ENCODE measurements at regions not wholly inside any gene's neighbourhood (a gene's known extent, or its start where the extent isn't known, plus 50 kb on each side); places are given as distances from the start of the nearest gene placed in this dataset.

GRCh38 chr1:116257341-116257767, 115.7 kb upstream of the ATP1A1 start:
- intact Hi-C loops (cut with DNase I): no loop called here
- FAIRE-seq: no peak
- H3K27me3 ChIP-seq: no peaks in the 10 kb centered on the region
- WGBS, 2 donors: 74 to 95% methylated on average over 3 of the region's 3 CpGs
- no peak overlapping the region for H3K4me3 ChIP-seq
- no peak for ATAC-seq
- TF ChIP-seq CTCF (IDR thresholded peaks at IDR 0.05): no peak
- no peaks in the 10 kb centered on the region for H3K9me3 ChIP-seq
- no peak overlapping the region for H3K27ac ChIP-seq
- no peaks in the 10 kb centered on the region for H3K4me1 ChIP-seq
- DNase-seq: no peak
- no peaks in the 10 kb centered on the region for H3K36me3 ChIP-seq

GRCh38 chr1:116257836-116258235, 115.2 kb upstream of the ATP1A1 start:
- Histone ChIP-seq H3K9me3 (no peaks in the 10 kb centered on the region), H3K27me3 (no peaks in the 10 kb centered on the region), H3K4me3 (no peak overlapping the region), H3K36me3 (no peaks in the 10 kb centered on the region), H3K4me1 (no peaks in the 10 kb centered on the region), H3K27ac (no peak overlapping the region)
- 97% methylated on average over 3 of the region's 3 CpGs for WGBS, 2 donors
- no peak for DNase-seq
- no peak for FAIRE-seq
- intact Hi-C loops (cut with DNase I): no loop called here
- ATAC-seq: no peak
- TF ChIP-seq CTCF (IDR thresholded peaks at IDR 0.05): no peak

- Histone ChIP-seq H3K9me3 (no peaks in the 10 kb centered on the region), H3K4me1 (no peaks in the 10 kb centered on the region), H3K4me3 (no peak overlapping the region), H3K27ac (no peak overlapping the region), H3K27me3 (no peaks in the 10 kb centered on the region), H3K36me3 (no peaks in the 10 kb centered on the region)
- intact Hi-C loops (cut with DNase I): no loop called here
- FAIRE-seq (no peak), DNase-seq (no peak), ATAC-seq (no peak)
- 82% methylated on average over 5 of the region's 5 CpGs for WGBS, 2 donors
- TF ChIP-seq CTCF (IDR thresholded peaks at IDR 0.05): no peak
Observed at GRCh38 chr1:116258668-116259419, 114.2 kb upstream of the ATP1A1 start.

GRCh38 chr1:116259663-116260062, 113.4 kb upstream of the ATP1A1 start:
- Histone ChIP-seq H3K27ac (no peak overlapping the region), H3K4me3 (no peak overlapping the region), H3K36me3 (no peaks in the 10 kb centered on the region), H3K27me3 (no peaks in the 10 kb centered on the region), H3K9me3 (no peaks in the 10 kb centered on the region), H3K4me1 (no peaks in the 10 kb centered on the region)
- intact Hi-C loops (cut with DNase I): no loop called here
- FAIRE-seq: no peak
- WGBS, 2 donors: 56 to 63% methylated on average over 2 of the region's 2 CpGs
- no peak for ATAC-seq
- no peak for TF ChIP-seq CTCF (IDR thresholded peaks at IDR 0.05)
- no peak for DNase-seq

GRCh38 chr1:116260115-116260514, 112.9 kb upstream of the ATP1A1 start:
- Histone ChIP-seq H3K36me3 (no peaks in the 10 kb centered on the region), H3K9me3 (no peaks in the 10 kb centered on the region), H3K4me3 (no peak overlapping the region), H3K27ac (no peak overlapping the region), H3K27me3 (no peaks in the 10 kb centered on the region), H3K4me1 (no peaks in the 10 kb centered on the region)
- no peak for FAIRE-seq
- no peak for TF ChIP-seq CTCF (IDR thresholded peaks at IDR 0.05)
- 54 to 63% methylated on average over 1 of the region's 1 CpG for WGBS, 2 donors
- DNase-seq: no peak
- no peak for ATAC-seq
- intact Hi-C loops (cut with DNase I): no loop called here
